GM19099 (cell line): ENCODE measurements at regions not wholly inside any gene's neighbourhood (a gene's known extent, or its start where the extent isn't known, plus 50 kb on each side); places are given as distances from the start of the nearest gene placed in this dataset.

Source experiments
- POLR2A ChIP-seq: IDR thresholded peaks from 3 replicates; pipeline ENCODE4 v1.6.1; 2011; ENCODE audit warnings: low read depth; ENCODE audit not compliant: insufficient read length; ENCODE audit errors: extremely low read depth

- TF ChIP-seq POLR2A: no peak
Measured at GRCh38 chr13:73972545-73972944, 161.7 kb downstream of the KLF12 start.

- TF ChIP-seq POLR2A: no peak
Measured at GRCh38 chr13:73971481-73971880, 162.7 kb downstream of the KLF12 start.

- no peak for TF ChIP-seq POLR2A
Measured at GRCh38 chr13:73970421-73971055, 163.7 kb downstream of the KLF12 start.

- TF ChIP-seq POLR2A: no peak
Measured at GRCh38 chr13:73967397-73968165, 166.6 kb downstream of the KLF12 start.

- TF ChIP-seq POLR2A: no peak
Measured at GRCh38 chr13:73966331-73966730, 167.9 kb downstream of the KLF12 start.

- TF ChIP-seq POLR2A: no peak
Measured at GRCh38 chr13:73962284-73962683, 171.9 kb downstream of the KLF12 start.

- TF ChIP-seq POLR2A: no peak
Measured at GRCh38 chr13:73961181-73961580, 173.0 kb downstream of the KLF12 start.

GRCh38 chr13:73960474-73960873 is 173.7 kb downstream of the KLF12 start:
- no peak for TF ChIP-seq POLR2A

GRCh38 chr13:73958657-73959397 is 175.4 kb downstream of the KLF12 start:
- TF ChIP-seq POLR2A: no peak

- no peak for TF ChIP-seq POLR2A
Measured at GRCh38 chr13:73957889-73958288, 176.3 kb downstream of the KLF12 start.

- no peak for TF ChIP-seq POLR2A
Measured at GRCh38 chr13:73956795-73957408, 177.3 kb downstream of the KLF12 start.

- no peak for TF ChIP-seq POLR2A
Measured at GRCh38 chr13:73955977-73956500, 178.2 kb downstream of the KLF12 start.

- TF ChIP-seq POLR2A: no peak
Measured at GRCh38 chr13:73954808-73955207, 179.4 kb downstream of the KLF12 start.

- TF ChIP-seq POLR2A: no peak
Measured at GRCh38 chr13:73952648-73953047, 181.6 kb downstream of the KLF12 start.
